AG04450 (cell line): ENCODE measurements at regions not wholly inside any gene's neighbourhood (a gene's known extent, or its start where the extent isn't known, plus 50 kb on each side); places are given as distances from the start of the nearest gene placed in this dataset.

Experiments used
- CTCF ChIA-PET: fragments of 300-600, 350-600 bp; formaldehyde crosslinking; extraction: SDS; loops from one replicate; lab custom pipeline; 2022; ENCODE audit warnings: antibody characterized with exemption, inconsistent platforms; lab: Charles Lee
- POLR2A ChIA-PET: fragments of 350-600 bp; formaldehyde crosslinking; extraction: SDS; loops from one replicate; lab custom pipeline; 2021; ENCODE audit warnings: antibody characterized with exemption, inconsistent platforms; lab: Yijun Ruan, JAX
- DNase-seq: peaks from one replicate; pipeline ENCODE4 v3.0.0-alpha.2; 2011; ENCODE audit warnings: low read depth, low spot score
- H3K27ac ChIP-seq: one replicate; pipeline ENCODE4 v1.5.1; 2012; ENCODE audit warnings: low read depth, low read length, control low read depth
- H3K27me3 ChIP-seq: one replicate; pipeline ENCODE4 v1.6.0; 2012; ENCODE audit warnings: low read length; ENCODE audit not compliant: control insufficient read depth, insufficient read depth
- H3K4me3 ChIP-seq: 2 replicates; pipeline ENCODE4 v1.5.1; 2011; ENCODE audit warnings: mild to moderate bottlenecking, low read depth, low read length, control low read depth
- H3K9me3 ChIP-seq: 2 replicates; pipeline ENCODE4 v1.5.1; 2012; ENCODE audit warnings: low read length; ENCODE audit not compliant: control insufficient read depth, insufficient read depth
- CTCF ChIP-seq: IDR thresholded peaks from 2 replicates; pipeline ENCODE4 v1.5.1; 2011; ENCODE audit warnings: low read depth, low read length, control low read depth, inconsistent platforms

DNA sequence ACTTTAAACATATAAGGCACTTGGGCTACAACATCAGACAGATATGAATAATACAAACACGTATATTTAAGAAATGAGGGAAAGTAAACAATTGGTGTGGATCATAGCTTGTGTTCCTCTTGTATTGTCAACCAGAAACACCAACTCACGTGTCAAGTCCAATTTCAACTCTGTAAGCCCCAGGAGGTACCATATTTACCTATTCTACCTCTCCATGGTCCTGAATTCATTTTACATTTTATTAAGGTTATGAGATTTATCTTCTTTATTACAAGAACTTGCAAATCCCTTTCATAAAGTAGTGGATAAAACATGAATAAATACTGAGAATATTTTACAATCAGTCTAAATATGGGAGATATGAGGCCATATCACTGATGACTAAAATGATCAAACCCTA lies 501.6 kb downstream of the MAT2B start:
- POLR2A ChIA-PET: no interaction called here
- no peaks in the 10 kb centered on the region for H3K9me3 ChIP-seq
- no peak overlapping the region for H3K27ac ChIP-seq
- no peaks in the 10 kb centered on the region for H3K27me3 ChIP-seq
- CTCF ChIA-PET: interaction anchor here (3.6 kb wide), 1 partner anchor 312 kb away, joined by 32 read pairs; no protein-coding TSS in a partner anchor
- DNase-seq: no peak
- no peak overlapping the region for H3K4me3 ChIP-seq
- no peak for TF ChIP-seq CTCF

DNA sequence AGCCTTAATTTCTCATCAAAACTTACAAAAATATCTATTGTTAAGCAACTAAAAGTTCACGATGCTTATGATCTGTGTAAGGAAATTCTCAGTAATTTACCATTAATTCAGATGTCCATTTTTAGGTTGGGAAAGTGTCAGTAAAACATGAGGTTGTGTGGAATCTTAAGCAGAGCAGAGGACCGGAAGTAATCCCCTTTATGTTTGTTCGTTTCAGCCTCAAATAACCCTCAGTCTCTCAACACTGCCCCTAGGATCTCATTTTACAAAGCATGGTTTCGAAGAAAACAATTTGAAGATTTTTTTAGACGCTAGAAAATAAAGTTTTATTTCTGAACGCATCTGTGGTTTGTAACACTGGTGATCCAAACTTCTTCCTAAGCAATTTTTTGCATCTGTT lies 504.2 kb downstream of the MAT2B start:
- POLR2A ChIA-PET: no interaction called here

DNA sequence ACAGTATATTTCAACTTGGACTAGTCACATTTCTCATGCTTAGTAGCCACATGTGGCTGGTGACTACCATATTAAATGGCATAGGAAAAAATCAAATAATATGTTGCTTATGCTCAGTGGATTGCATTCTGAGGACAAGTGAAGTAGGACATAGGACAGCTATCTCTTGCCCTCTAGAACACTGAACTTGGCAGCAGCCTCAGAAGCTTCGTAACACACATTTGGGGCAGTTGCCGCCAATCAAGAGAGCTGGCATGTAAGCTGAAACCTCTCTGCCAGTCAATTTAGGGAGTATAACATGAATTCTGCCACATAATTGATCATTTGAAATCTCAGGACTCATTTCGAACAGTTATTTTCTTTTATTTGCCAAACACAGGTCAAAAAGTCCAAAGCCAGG lies 505.5 kb downstream of the MAT2B start:
- H3K27me3 ChIP-seq: no peaks in the 10 kb centered on the region
- ChIA-PET CTCF (interaction anchor here (7.3 kb wide), 1 partner anchor 493 kb away, joined by 155 read pairs; no protein-coding TSS in a partner anchor), POLR2A (no interaction called here)
- TF ChIP-seq CTCF: no peak
- H3K9me3 ChIP-seq: no peaks in the 10 kb centered on the region
- no peak overlapping the region for H3K27ac ChIP-seq
- H3K4me3 ChIP-seq: no peak overlapping the region
- DNase-seq: no peak

More for the DNA sequence above, 504.2 kb downstream of the MAT2B start:
- TF ChIP-seq CTCF: no peak
- Histone ChIP-seq H3K4me3 (no peak overlapping the region), H3K27ac (no peak overlapping the region), H3K9me3 (no peaks in the 10 kb centered on the region), H3K27me3 (no peaks in the 10 kb centered on the region)
- CTCF ChIA-PET: interaction anchor here (1.0 to 3.6 kb wide), 2 partner anchors 315 to 443 kb away, joined by 4 to 32 read pairs; no protein-coding TSS in a partner anchor
- no peak for DNase-seq

DNA sequence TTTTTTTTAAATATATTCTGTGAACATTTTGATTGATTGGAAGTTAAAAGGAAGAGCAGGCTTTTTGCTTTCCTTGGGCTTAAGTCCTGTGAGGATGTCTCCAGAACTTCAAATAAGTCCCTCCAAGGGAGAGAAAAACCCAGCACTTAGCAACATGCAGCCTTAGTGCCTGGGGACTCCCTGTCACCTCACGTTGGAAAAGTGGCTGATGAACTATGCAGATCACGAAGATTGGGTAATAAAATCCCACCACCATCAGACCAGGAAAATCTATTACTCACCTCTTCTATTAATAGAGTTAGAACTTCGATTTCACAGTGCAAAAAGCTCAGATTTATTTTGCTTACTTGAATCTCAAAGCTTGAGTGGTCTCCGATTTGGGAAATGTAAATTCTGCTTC lies 507.0 kb downstream of the MAT2B start:
- Histone ChIP-seq H3K27ac (no peak overlapping the region), H3K27me3 (no peaks in the 10 kb centered on the region), H3K9me3 (no peaks in the 10 kb centered on the region), H3K4me3 (no peak overlapping the region)
- ChIA-PET CTCF (interaction anchor here (0.5 to 7.3 kb wide), 76 partner anchors 8 to 1618 kb away, joined by 3 to 155 read pairs (median 4); no protein-coding TSS in a partner anchor), POLR2A (no interaction called here)
- no peak for DNase-seq
- TF ChIP-seq CTCF: no peak

DNA sequence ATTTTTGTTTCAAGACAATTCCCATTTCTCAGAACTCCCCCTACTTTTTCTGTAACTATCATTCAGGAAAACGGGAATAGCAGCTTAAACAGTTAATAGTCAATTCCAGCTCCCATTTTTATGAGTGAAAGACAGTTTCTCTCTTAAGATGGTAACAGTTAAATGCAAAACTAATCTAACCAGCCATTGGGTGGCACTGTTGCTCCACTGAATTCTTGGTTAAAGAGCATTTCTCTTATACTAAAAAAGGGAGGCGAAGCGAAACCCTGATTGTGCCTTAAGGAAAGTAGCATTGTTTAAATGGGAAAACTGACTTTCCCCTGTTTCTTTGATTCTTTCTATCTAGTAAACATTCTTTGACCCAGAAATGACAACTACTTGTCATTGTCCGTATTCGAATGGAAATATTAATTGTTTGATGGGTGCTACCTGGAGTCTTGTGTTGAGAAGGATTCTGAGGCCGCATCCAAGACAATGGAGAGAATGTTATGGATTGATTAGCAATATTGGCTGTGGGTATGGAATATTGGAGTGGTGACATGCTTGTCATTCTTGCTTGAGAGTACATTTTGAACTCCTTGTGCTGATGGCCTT lies 507.8 kb downstream of the MAT2B start:
- no peak overlapping the region for H3K4me3 ChIP-seq
- peak; percentile 70 for TF ChIP-seq CTCF
- H3K9me3 ChIP-seq: no peaks in the 10 kb centered on the region
- DNase-seq: peak; percentile 57
- H3K27ac ChIP-seq: no peak overlapping the region
- CTCF ChIA-PET: interaction anchor here (0.5 to 7.3 kb wide), 79 partner anchors 8 to 1617 kb away, joined by 3 to 155 read pairs (median 4); no protein-coding TSS in a partner anchor
- no peaks in the 10 kb centered on the region for H3K27me3 ChIP-seq
- POLR2A ChIA-PET: no interaction called here
